ENCODE measurements at regions not wholly inside any gene's neighbourhood (a gene's known extent, or its start where the extent isn't known, plus 50 kb on each side); places are given as distances from the start of the nearest gene placed in this dataset.
"Not testable (repeated sequence)": the region's sequence is repeated elsewhere in the genome, so short reads cannot be mapped to it uniquely, and the experiment has no call there.

GRCh38 chr1:81501485-81501884 is 299.2 kb upstream of the ADGRL2 start:
- TF ChIP-seq, protein P1, sequence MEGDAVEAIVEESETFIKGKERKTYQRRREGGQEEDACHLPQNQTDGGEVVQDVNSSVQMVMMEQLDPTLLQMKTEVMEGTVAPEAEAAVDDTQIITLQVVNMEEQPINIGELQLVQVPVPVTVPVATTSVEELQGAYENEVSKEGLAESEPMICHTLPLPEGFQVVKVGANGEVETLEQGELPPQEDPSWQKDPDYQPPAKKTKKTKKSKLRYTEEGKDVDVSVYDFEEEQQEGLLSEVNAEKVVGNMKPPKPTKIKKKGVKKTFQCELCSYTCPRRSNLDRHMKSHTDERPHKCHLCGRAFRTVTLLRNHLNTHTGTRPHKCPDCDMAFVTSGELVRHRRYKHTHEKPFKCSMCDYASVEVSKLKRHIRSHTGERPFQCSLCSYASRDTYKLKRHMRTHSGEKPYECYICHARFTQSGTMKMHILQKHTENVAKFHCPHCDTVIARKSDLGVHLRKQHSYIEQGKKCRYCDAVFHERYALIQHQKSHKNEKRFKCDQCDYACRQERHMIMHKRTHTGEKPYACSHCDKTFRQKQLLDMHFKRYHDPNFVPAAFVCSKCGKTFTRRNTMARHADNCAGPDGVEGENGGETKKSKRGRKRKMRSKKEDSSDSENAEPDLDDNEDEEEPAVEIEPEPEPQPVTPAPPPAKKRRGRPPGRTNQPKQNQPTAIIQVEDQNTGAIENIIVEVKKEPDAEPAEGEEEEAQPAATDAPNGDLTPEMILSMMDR (IDR thresholded peaks at IDR 0.05): not testable (repeated sequence)
- not testable (repeated sequence) for TF ChIP-seq POLR2A (IDR thresholded peaks at IDR 0.05)
